ENCODE measurements at regions not wholly inside any gene's neighbourhood (a gene's known extent, or its start where the extent isn't known, plus 50 kb on each side); places are given as distances from the start of the nearest gene placed in this dataset.

DNA sequence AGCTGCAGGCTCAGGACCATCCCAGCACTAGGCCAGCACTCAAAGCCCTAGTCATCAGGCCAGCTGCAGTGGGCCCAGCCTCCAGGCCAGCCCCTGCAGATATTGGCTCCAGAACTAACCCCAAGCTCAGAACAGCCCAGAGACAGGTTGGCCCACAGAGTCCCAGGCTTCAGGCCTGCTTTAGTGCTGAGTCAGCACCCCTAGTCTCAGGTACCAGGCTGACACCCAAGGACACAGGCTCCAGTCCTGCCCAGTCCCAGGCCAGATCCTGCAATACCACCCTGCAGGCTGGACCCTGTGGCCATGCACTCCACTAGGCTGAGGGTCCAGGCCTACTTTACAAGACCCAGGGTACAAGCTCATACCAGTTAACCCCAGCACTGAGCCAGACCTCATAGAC lies 234.4 kb upstream of the GPRIN3 start:
- Histone ChIP-seq H3K36me3 (no peaks in the 10 kb centered on the region), H3K9me3 (no peaks in the 10 kb centered on the region), H3K4me1 (peaks cover 14% of the 10 kb centered on the region), H3K27me3 (no peaks in the 10 kb centered on the region), H3K4me3 (no peak overlapping the region), H3K27ac (no peak overlapping the region)
- no peak for DNase-seq (ENCODE audit: extremely low spot score in 2 of 2)
- TF ChIP-seq, protein P1, sequence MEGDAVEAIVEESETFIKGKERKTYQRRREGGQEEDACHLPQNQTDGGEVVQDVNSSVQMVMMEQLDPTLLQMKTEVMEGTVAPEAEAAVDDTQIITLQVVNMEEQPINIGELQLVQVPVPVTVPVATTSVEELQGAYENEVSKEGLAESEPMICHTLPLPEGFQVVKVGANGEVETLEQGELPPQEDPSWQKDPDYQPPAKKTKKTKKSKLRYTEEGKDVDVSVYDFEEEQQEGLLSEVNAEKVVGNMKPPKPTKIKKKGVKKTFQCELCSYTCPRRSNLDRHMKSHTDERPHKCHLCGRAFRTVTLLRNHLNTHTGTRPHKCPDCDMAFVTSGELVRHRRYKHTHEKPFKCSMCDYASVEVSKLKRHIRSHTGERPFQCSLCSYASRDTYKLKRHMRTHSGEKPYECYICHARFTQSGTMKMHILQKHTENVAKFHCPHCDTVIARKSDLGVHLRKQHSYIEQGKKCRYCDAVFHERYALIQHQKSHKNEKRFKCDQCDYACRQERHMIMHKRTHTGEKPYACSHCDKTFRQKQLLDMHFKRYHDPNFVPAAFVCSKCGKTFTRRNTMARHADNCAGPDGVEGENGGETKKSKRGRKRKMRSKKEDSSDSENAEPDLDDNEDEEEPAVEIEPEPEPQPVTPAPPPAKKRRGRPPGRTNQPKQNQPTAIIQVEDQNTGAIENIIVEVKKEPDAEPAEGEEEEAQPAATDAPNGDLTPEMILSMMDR (IDR thresholded peaks at IDR 0.05), result no peak
- no peak for TF ChIP-seq POLR2AphosphoS5 (IDR thresholded peaks at IDR 0.05; ENCODE audit: insufficient read depth in 1 of 2, low read depth in 1 of 2)
- TF ChIP-seq POLR2A (IDR thresholded peaks at IDR 0.05), result no peak
- intact Hi-C loops (cut with DNase I), result no loop called here

DNA sequence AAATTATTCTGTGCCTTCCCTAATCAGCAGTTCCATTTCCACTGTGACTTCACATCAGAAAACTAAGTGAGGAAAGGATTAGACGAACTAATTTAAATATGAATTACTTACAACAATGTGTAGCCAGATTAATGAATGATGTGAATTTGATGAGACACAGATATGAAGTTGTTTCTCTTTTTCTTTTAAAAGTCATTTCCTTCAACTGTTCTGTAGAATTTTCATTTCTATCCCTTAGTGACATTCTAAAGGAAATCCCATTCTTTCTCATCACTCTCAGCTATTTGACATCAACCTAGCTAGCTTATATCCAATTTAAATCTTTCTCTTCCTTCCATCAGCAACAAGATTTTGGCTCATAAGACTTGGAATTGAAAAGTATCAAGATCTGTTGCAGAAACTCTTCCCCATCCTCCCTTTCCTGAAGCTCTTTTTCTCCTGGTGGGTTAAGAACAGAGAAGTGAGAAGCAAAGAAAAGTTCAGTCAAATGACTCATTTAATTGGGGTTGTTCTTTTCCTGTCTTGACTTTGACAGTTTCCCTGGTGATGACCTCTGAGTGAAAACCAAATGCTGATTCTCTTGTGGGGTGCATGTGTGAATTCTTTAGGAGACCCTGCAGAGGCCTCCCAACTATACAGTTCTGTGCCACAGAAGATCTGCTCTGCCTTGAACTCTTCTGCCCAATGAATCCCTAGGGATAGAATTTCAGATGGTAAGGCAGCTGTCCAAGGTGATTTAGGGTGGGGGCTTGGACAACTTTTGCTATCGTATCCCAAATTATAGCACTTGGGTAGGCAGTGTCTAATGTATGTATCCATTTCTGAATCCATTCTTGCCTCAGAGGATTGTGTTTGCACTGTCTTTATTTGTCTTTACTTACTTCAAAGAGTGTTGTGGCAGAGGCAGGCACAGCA lies 232.5 kb upstream of the GPRIN3 start:
- H3K27me3 ChIP-seq, result no peaks in the 10 kb centered on the region
- no peak overlapping the region for H3K4me3 ChIP-seq
- peak overlapping the region; percentile 43 for H3K27ac ChIP-seq
- intact Hi-C loops (cut with DNase I), result no loop called here
- TF ChIP-seq POLR2A (IDR thresholded peaks at IDR 0.05), result no peak
- TF ChIP-seq, protein P1 (IDR thresholded peaks at IDR 0.05), result no peak
- TF ChIP-seq POLR2AphosphoS5 (IDR thresholded peaks at IDR 0.05; ENCODE audit: insufficient read depth in 1 of 2, low read depth in 1 of 2), result no peak
- no peaks in the 10 kb centered on the region for H3K9me3 ChIP-seq
- H3K36me3 ChIP-seq, result no peaks in the 10 kb centered on the region
- DNase-seq (ENCODE audit: extremely low spot score in 2 of 2), result no peak
- H3K4me1 ChIP-seq, result peaks cover 14% of the 10 kb centered on the region

DNA sequence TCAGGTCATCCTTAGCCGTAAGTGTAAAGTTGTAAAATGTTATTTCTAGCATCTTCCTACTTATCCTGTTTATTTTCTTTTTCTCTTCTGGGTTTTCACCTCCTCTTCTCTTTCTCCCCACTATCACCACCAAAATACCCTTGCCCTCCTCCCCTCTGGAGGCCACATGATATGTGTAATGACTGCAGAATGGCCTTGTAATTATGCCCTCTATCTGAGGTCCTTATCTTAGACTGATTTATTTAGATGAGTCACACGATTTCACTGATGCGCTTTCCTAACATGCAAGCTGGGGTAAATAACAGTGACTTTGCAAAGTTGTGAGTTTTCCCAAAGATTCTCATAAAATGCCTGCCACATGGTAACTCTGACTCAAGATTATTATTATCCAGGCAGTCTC lies 231.8 kb upstream of the GPRIN3 start:
- Histone ChIP-seq H3K36me3 (no peaks in the 10 kb centered on the region), H3K4me1 (peaks cover 14% of the 10 kb centered on the region), H3K27me3 (no peaks in the 10 kb centered on the region), H3K27ac (peak overlapping the region; percentile 43), H3K4me3 (no peak overlapping the region), H3K9me3 (no peaks in the 10 kb centered on the region)
- intact Hi-C loops (cut with DNase I), result no loop called here
- TF ChIP-seq POLR2AphosphoS5 (IDR thresholded peaks at IDR 0.05; ENCODE audit: insufficient read depth in 1 of 2, low read depth in 1 of 2) (peak in 1 of 2 donors; percentile 18), POLR2A (IDR thresholded peaks at IDR 0.05) (no peak)
- TF ChIP-seq, protein P1 (IDR thresholded peaks at IDR 0.05), result no peak
- DNase-seq (ENCODE audit: extremely low spot score in 2 of 2), result no peak

DNA sequence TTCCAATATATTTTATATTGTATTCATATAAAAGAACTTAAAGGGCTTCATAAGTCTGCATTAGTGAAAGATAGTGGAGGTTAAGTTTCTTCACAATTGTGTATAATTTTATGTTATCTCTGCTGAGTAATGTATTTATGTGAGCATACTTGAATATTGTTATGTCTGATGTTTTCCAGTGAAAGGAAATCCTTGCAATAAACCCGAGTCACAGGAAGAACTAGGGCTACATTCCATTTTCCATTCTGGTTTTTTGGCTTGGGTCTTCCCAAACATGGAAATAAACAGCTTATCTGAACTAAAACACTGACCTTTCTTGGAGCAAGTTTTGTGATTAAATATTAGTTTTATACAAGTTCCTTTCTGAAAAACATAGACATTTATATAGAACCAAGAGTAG lies 231.3 kb upstream of the GPRIN3 start:
- Histone ChIP-seq H3K36me3 (no peaks in the 10 kb centered on the region), H3K27ac (no peak overlapping the region), H3K9me3 (no peaks in the 10 kb centered on the region), H3K4me3 (no peak overlapping the region), H3K27me3 (no peaks in the 10 kb centered on the region), H3K4me1 (peaks cover 14% of the 10 kb centered on the region)
- TF ChIP-seq POLR2A (IDR thresholded peaks at IDR 0.05) (no peak), POLR2AphosphoS5 (IDR thresholded peaks at IDR 0.05; ENCODE audit: insufficient read depth in 1 of 2, low read depth in 1 of 2) (no peak)
- TF ChIP-seq, protein P1 (IDR thresholded peaks at IDR 0.05), result no peak
- intact Hi-C loops (cut with DNase I), result no loop called here
- DNase-seq (ENCODE audit: extremely low spot score in 2 of 2), result no peak

DNA sequence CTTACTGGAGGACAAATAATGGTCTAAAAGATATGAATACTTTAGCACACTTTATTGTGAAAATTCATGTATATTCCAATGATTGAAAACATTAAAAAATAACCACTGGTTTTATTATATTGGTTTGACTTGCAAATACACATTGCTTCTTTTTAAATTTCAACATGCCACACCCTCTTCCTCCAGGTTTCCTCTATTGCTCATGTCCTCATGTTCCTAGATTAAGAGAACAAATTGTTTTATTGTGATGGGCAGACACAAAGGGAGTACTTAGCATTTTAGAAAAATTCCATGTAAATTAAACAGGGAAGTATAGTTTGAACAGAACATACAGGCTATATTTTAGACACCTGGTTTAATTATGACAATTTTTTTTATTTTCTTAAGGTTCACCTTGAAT lies 230.6 kb upstream of the GPRIN3 start:
- Histone ChIP-seq H3K36me3 (no peaks in the 10 kb centered on the region), H3K27me3 (no peaks in the 10 kb centered on the region), H3K9me3 (no peaks in the 10 kb centered on the region), H3K27ac (no peak overlapping the region), H3K4me3 (no peak overlapping the region), H3K4me1 (peaks cover 14% of the 10 kb centered on the region)
- intact Hi-C loops (cut with DNase I), result no loop called here
- no peak for DNase-seq (ENCODE audit: extremely low spot score in 2 of 2)
- no peak for TF ChIP-seq POLR2AphosphoS5 (IDR thresholded peaks at IDR 0.05; ENCODE audit: insufficient read depth in 1 of 2, low read depth in 1 of 2)
- TF ChIP-seq, protein P1 (IDR thresholded peaks at IDR 0.05), result no peak
- no peak for TF ChIP-seq POLR2A (IDR thresholded peaks at IDR 0.05)

All from vagina (tissue), 2 donors.